GM21528 (cell line): ENCODE measurements at regions not wholly inside any gene's neighbourhood (a gene's known extent, or its start where the extent isn't known, plus 50 kb on each side); places are given as distances from the start of the nearest gene placed in this dataset.
"Not testable (repeated sequence)": the region's sequence is repeated elsewhere in the genome, so short reads cannot be mapped to it uniquely, and the experiment has no call there.

Source experiments
- ATAC-seq: cut with Tn5 transposase; IDR thresholded peaks from one replicate; pipeline ENCODE4 v1.9.1; 2021; ENCODE audit warnings: mild to moderate bottlenecking, moderate library complexity; ENCODE audit not compliant: unreplicated experiment, low FRiP score

GRCh38 chr20:53858516-53858915 lies 211.9 kb downstream of the BCAS1 start:
- not testable (repeated sequence) for ATAC-seq

- ATAC-seq = no peak
These were observed 212.6 kb downstream of the BCAS1 start for GRCh38 chr20:53857723-53858236.

DNA sequence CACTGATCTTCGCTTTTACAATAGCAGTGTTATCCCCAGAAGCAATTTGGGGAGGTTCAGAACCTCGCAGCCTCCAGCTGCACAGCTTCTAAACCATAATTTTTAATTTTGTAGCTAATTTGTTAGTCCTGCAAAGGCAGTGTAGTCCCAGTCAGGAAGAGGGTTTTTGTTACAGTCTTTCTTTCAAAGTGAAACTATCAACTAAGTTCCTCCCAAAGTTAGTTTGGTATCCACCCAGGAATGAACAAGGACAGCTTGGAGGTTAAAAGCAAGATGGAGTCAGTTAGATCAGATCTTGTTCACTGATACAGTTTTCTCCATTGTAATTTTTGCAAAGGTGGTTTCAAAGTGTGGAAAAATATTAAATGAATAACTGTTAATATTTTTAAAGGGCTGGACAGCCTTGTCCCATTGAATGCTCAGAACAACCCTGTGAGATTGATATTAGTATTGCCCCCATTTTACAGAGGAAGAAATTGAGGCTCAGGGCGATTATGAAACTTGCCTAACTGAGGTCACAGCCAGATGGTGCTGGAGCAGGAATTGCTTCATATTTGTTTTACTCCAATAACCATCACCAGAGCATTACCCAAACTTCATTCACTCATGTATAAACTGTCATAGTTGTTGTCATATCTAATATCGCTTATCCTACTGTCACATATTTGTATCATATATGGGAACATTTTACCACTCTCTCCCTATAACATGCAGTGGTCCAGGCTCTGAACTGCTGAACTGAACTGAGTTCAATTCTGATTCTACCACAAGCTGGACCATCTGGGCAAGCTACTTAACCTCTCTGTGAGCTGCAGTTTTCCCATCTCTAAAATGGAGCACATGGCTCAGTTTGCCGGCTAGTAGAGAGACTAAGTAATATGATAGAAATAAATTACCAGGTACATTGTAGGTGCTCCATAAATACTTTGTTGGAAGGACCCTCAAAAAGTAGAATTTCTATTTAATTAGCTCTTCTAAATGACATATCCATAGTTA lies 213.8 kb downstream of the BCAS1 start:
- no peak for ATAC-seq

DNA sequence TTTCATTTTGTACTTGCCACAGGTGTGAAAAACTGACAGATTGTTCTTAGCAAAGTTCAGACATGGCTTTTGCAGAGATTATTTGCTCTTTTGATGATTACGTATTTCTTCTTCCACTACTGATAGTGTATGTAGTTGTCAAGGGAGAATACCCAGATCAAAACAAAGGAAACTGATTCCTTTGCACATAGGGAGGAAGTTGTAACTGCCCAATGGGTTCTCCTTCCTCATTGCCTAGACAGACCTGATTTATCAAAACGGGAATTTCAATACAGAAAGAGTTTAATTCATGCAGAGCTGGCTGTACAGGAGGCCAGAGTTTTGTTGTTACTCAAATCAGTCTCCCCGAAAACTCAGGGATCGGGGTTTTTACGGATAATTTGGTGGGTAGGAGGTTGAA lies 214.7 kb downstream of the BCAS1 start:
- ATAC-seq = no peak

- ATAC-seq = not testable (repeated sequence)
These were observed 215.8 kb downstream of the BCAS1 start for GRCh38 chr20:53854609-53854926.

DNA sequence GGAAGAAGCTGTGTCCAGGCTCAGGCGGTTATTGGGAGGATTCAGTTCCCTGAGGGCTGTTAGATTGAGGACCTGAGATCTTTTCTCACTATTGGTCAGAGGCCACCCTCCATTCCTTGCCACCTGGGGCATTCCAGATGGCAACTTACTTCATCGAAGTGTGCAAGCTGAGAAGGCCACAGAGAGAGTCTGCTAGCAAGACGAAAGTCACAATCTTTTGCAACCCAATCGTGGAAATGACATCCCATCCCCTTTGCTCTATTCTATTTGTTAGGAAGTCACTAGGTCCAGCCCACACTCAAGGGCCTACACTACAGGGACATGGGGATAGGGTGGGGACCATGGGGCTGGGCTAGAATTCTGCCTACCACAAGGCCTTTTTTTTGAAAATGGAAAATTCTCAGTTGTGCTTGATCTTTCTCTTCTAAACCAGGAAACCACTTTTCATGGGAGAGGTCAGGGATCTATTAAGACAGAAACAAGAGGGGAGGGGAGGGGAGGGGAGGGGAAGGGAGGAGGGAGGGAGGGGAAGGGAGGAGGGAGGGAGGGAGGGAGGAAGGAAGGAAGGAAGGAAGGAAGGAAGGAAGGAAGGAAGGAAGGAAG lies 217.2 kb downstream of the BCAS1 start:
- ATAC-seq = no peak

GRCh38 chr20:53852691-53853090 lies 217.7 kb downstream of the BCAS1 start:
- ATAC-seq = no peak

DNA sequence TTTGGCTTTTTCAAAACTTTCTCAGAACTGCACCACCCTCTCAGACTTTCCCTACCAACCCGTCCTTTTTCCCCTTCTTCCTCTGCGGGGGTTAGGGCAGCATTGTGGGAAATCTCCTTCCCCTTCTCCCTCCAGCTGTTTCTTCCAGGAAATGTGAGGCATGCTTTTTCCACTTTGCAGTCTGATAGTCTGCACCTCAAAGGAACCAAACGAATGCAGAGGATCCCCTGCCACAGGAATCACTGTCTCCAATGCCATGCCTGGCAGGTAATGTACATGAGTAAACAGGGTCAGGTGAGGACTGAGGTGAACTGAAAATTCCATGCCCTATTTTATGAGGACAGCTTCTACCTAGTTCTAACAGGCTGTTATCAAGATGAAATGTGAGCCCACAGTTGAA lies 218.4 kb downstream of the BCAS1 start:
- ATAC-seq = no peak

DNA sequence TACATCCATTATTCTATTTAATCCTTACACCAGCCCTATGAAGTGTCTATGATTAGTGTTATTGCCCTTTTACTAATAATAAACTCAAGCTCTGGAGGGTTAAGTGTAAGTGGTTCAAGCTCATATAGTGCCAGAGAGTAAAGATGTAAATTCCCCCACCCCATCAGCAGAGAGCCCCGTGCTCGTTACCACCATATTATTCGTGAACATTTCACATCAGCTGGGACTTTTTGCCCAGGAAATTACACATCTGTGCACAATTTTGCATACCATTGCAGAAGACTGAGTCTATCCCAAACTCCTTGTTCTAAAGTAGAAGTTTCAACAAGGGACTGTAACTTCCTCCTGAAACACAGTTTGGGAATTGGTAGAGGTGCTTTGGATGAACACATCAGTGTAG lies 220.1 kb downstream of the BCAS1 start:
- no peak for ATAC-seq

- ATAC-seq = no peak
These were observed 220.8 kb downstream of the BCAS1 start for GRCh38 chr20:53849471-53850059.

GRCh38 chr20:53848304-53848703 lies 222.1 kb downstream of the BCAS1 start:
- no peak for ATAC-seq

DNA sequence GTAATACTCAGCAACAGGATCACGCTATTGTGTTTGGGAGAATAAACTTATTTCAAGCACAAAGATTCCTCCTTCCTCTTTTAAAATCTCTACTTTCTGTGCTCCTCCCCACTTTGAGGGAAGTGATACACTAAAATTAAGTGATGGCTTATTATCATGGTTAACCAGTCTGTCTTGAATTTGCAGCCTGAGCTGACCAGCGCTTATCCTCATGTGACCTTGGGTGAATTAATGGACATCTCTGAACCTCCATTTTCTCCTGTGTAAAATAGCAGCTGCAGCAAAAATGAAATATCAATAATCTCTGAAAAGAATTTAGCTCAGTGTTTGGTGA lies 222.6 kb downstream of the BCAS1 start:
- ATAC-seq = peak; percentile 16

DNA sequence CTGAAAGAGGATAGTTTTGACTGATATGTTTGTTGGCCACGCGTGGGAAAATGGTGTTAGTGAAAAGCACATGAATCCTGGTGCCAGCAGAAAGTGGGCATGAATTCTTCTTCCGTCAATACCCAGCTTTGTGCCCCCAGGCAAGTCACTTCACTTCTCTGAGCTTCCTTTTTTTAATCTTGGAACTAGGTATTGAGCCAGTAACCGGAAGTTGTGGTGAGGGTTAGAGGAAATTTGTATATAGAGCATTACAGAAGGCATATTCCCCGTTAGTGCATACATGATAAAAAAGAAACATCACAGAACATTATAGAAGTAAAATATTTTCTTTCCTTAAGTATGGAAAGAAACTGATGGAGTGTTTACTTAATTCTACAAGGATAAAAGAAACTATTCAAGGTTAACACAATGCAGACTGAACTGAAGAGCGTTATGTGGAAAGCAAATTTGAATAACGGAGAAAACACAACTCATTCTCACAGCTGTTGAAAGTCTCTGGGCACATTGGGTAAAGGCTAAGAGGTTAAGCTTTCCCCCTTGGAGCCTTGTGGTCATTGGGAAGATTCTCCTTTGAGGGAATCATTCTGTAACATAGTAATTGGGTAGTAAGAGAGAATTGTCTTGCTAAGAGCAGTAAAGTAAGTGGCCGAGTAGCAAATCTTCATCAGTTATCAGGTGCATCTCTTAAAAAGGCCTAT lies 223.1 kb downstream of the BCAS1 start:
- ATAC-seq = peak; percentile 45

GRCh38 chr20:53846640-53847039 lies 223.8 kb downstream of the BCAS1 start:
- ATAC-seq = no peak

- ATAC-seq = no peak
These were observed 224.4 kb downstream of the BCAS1 start for GRCh38 chr20:53845980-53846379.

DNA sequence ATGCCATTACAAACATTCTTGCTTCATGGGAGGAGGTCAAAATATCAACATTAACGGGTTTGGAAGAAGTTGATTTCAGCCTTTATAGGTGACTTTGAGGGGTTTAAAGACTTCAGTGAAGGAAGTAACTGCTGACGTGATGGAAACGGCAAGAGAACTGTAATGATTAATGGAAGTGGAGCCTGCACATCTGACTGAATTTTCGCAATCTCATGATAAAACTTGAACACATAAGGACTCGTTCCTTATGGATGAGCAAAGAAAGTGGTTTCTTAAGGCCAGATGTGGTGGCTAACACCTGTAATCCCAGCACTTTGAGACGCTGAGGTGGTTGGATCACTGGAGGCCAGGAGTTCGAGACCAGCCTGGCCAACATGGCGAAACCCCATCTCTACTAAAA lies 226.1 kb downstream of the BCAS1 start:
- no peak for ATAC-seq

- no peak for ATAC-seq
These were observed 226.7 kb downstream of the BCAS1 start for GRCh38 chr20:53843645-53844044.

DNA sequence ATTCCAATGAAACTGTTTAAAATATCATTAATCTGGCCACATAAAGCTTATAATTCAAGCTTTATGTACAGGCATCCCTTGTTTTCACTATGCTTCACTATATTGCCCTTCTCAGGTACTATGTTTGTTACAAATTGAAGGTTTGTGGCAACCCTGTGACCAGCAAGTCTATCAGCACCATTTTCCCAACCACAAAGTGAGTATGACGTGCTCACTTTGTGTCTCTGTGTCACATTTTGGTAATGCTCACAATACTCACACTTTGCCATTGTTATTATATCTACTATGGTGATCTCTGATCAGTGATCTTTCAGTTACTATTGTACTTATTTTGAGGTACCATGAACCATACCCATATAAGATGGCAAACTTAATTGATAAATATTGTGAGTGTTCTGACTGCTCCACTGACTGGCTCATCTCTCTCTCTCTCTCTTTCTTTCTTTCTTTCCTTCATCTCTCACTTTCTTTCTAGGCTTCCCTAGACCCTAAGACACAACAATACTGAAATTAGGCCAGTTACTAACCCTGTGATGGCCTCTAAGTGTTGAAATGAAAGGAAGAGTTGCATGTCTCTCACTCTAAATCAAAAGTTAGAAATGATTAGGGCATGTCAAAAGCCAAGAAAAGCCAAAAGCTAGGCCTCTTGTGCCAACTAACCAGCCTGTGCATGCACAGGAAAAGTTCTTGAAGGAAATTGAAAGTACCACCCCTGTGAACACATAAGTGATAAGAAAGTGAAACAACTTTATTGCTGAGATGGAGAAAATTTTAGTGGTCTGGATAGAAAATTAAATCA lies 227.9 kb downstream of the BCAS1 start:
- ATAC-seq = no peak

GRCh38 chr20:53841741-53842140 lies 228.7 kb downstream of the BCAS1 start:
- no peak for ATAC-seq

DNA sequence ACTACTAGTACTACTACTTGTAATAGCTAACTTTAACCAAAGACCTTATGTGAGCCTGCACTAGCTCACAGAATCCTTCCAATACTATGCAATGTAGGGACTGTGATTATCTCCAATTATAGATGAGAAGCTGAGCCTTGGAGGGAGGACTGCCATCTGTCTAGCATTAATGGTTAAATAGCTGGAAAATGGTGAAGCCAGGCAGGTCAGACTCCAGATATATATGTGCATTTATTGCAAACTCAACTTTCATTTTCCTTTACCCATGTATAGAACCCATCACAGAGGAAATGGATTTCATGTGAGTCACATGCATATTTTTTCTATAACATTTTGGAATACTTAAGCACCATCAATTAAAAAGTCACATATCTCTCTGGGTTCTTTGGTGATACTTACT lies 229.9 kb downstream of the BCAS1 start:
- ATAC-seq = no peak
